Heart left ventricle (tissue), 13 donors: ENCODE measurements at regions not wholly inside any gene's neighbourhood (a gene's known extent, or its start where the extent isn't known, plus 50 kb on each side); places are given as distances from the start of the nearest gene placed in this dataset.

Experiments used
- CTCF ChIP-seq, 12 donors: fragments of 200-600 bp; sonication (generic) in 4 of 12; IDR thresholded peaks; one replicate each; pipeline versions ENCODE4 v1.5.0 to v1.8.0; 2018 to 2022; ENCODE audit warnings: antibody characterized with exemption in 12 of 12, mild to moderate bottlenecking in 5 of 12
- POLR2A ChIP-seq, 2 donors: fragments of 450-650 bp; IDR thresholded peaks; one replicate each; pipeline ENCODE4 v1.6.1; 2017; ENCODE audit warnings: antibody characterized with exemption in 2 of 2, mild to moderate bottlenecking in 2 of 2, moderate library complexity in 2 of 2
- donor health status: ischemic (EF 13 %, LVEDD 7.1; RV severe dilation, severe dysfunction).
- donor health status: DM: no; HTN: yes; CAD: no.
- donor health status: DM: no; HTN: no; CAD: no.
- donor health status: ischemic (EF 25% LVEDD 6.9; RV normal size, moderate dysfunction).
- donor health status: ischemic (EF 25% LVEDD 5.7; RV mildly dilated, moderate dysfunction).
- donor health status: ischemic (EF 35%, LVEDD 5.7; RV mildly dilated, moderate dysfunction).
- donor health status: nonischemic (EF 11% LVEDD 7.7; RV severe dilation, severe dysfunction).
- donor health status: DM: yes; HTN: yes; CAD: no.
- donor health status: PGD.
- donor health status: ischemic (EF 29% LVEDD 5.4; RV normal size, mild dysfunction).
- donor health status: nonischemic (EF 23%, LVEDD 6.1; RV moderate dilation, normal function).

GRCh38 chr6:21295506-21296240, 297.9 kb upstream of the SOX4 start:
- no peak for TF ChIP-seq CTCF (IDR thresholded peaks at IDR 0.05)
- no peak for TF ChIP-seq POLR2A (IDR thresholded peaks at IDR 0.05)
